ENCODE measurements at regions not wholly inside any gene's neighbourhood (a gene's known extent, or its start where the extent isn't known, plus 50 kb on each side); places are given as distances from the start of the nearest gene placed in this dataset.

GRCh38 chr14:89740241-89740640, 214.3 kb downstream of the EFCAB11 start:
- Histone ChIP-seq H4K20me1 (ENCODE audit: insufficient read depth) (no peaks in the 10 kb centered on the region), H3K4me1 (ENCODE audit: control insufficient read depth in 1 of 2, insufficient read depth in 2 of 2, low read depth in 1 of 2, low read length in 1 of 2) (no peaks in the 10 kb centered on the region), H3K27ac (ENCODE audit: low read depth in 2 of 2, low read length in 1 of 2) (no peak overlapping the region), H3K27me3 (ENCODE audit: insufficient read depth) (no peaks in the 10 kb centered on the region), H3K9me3 (no peaks in the 10 kb centered on the region), H3F3A (replicated peaks; ENCODE audit: insufficient read depth) (no peaks in the 10 kb centered on the region), H3K4me3 (ENCODE audit: low read depth in 2 of 2, low read length in 1 of 2) (no peak overlapping the region), H3K4me2 (no peak overlapping the region), H3K79me2 (ENCODE audit: insufficient read depth) (no peaks in the 10 kb centered on the region), H3K9ac (no peak overlapping the region), H3K9me2 (no peaks in the 10 kb centered on the region), H3K36me3 (replicated peaks in 1 of 2; ENCODE audit: control insufficient read depth in 1 of 2, insufficient read depth in 2 of 2, low read length in 1 of 2) (no peaks in the 10 kb centered on the region), H2AFZ (ENCODE audit: low read depth) (no peak overlapping the region)
- ChIA-PET CTCF (no interaction called here), POLR2A (no interaction called here)
- TF ChIP-seq EZH2phosphoT487 (IDR thresholded peaks at IDR 0.05; ENCODE audit: borderline replicate concordance, low read depth): no peak
- DNase-seq: no peak
- WGBS (ENCODE audit: low lambda C conversion rate): 66% methylated on average over 3 of the region's 3 CpGs

GRCh38 chr14:89736881-89737280, 217.6 kb downstream of the EFCAB11 start:
- H3K9me3 ChIP-seq: no peaks in the 10 kb centered on the region
- no peak overlapping the region for H2AFZ ChIP-seq (ENCODE audit: low read depth)

GRCh38 chr14:89731396-89731933, 223.1 kb downstream of the EFCAB11 start:
- no peak for TF ChIP-seq GABPA (IDR thresholded peaks at IDR 0.05; ENCODE audit: low read depth)
- TF ChIP-seq TCF12 (IDR thresholded peaks at IDR 0.05): no peak
- no peak for TF ChIP-seq IRF3 (IDR thresholded peaks at IDR 0.05; ENCODE audit: low read depth, low read length)
- no peak for TF ChIP-seq CTCF (IDR thresholded peaks at IDR 0.05)
- TF ChIP-seq RXRA (IDR thresholded peaks at IDR 0.05; ENCODE audit: borderline replicate concordance, low read depth): no peak
- TF ChIP-seq TEAD4 (IDR thresholded peaks at IDR 0.05; ENCODE audit: borderline replicate concordance, insufficient read depth): no peak
- no peak for TF ChIP-seq MXI1 (IDR thresholded peaks at IDR 0.05; ENCODE audit: low read depth, low read length)
- TF ChIP-seq USF1 (IDR thresholded peaks at IDR 0.05; ENCODE audit: borderline replicate concordance, low read depth): no peak
- TF ChIP-seq MEF2A (IDR thresholded peaks at IDR 0.05; ENCODE audit: borderline replicate concordance, low read depth): no peak
- no peak for TF ChIP-seq RAD21 (IDR thresholded peaks at IDR 0.05; ENCODE audit: low read length)
- no peak for TF ChIP-seq NRF1 (IDR thresholded peaks at IDR 0.05; ENCODE audit: low read depth, low read length)
- no peak for TF ChIP-seq RFX5 (IDR thresholded peaks at IDR 0.05; ENCODE audit: low read length)
- TF ChIP-seq POLR2AphosphoS5 (IDR thresholded peaks at IDR 0.05; ENCODE audit: low read depth, low read length): no peak
- no peak for TF ChIP-seq RCOR1 (IDR thresholded peaks at IDR 0.05; ENCODE audit: low read length)
- TF ChIP-seq GATA2 (CRISPR knock-in tag; IDR thresholded peaks at IDR 0.05): no peak
- TF ChIP-seq ELF1 (IDR thresholded peaks at IDR 0.05): no peak
- H3K36me3 ChIP-seq (replicated peaks in 1 of 2; ENCODE audit: control insufficient read depth in 1 of 2, insufficient read depth in 2 of 2, low read length in 1 of 2): no peaks in the 10 kb centered on the region
- CTCF ChIA-PET: no interaction called here
- POLR2A ChIA-PET: no interaction called here
- H3K4me2 ChIP-seq: no peak overlapping the region
- no peak overlapping the region for H3K9ac ChIP-seq
- no peaks in the 10 kb centered on the region for H3K9me2 ChIP-seq
- no peaks in the 10 kb centered on the region for H3F3A ChIP-seq (replicated peaks; ENCODE audit: insufficient read depth)
- no peak overlapping the region for H3K4me3 ChIP-seq (ENCODE audit: low read depth in 2 of 2, low read length in 1 of 2)
- H4K20me1 ChIP-seq (ENCODE audit: insufficient read depth): no peaks in the 10 kb centered on the region
- no peaks in the 10 kb centered on the region for H3K27me3 ChIP-seq (ENCODE audit: insufficient read depth)
- no peak overlapping the region for H2AFZ ChIP-seq (ENCODE audit: low read depth)
- H3K27ac ChIP-seq (ENCODE audit: low read depth in 2 of 2, low read length in 1 of 2): no peak overlapping the region
- no peak for DNase-seq
- no peaks in the 10 kb centered on the region for H3K9me3 ChIP-seq
- 73% methylated on average over 6 of the region's 6 CpGs for WGBS (ENCODE audit: low lambda C conversion rate)
- no peaks in the 10 kb centered on the region for H3K4me1 ChIP-seq (ENCODE audit: control insufficient read depth in 1 of 2, insufficient read depth in 2 of 2, low read depth in 1 of 2, low read length in 1 of 2)
- no peaks in the 10 kb centered on the region for H3K79me2 ChIP-seq (ENCODE audit: insufficient read depth)

More at GRCh38 chr14:89736881-89737280, 217.6 kb downstream of the EFCAB11 start:
- POLR2A ChIA-PET: no interaction called here
- Histone ChIP-seq H3K36me3 (replicated peaks in 1 of 2; ENCODE audit: control insufficient read depth in 1 of 2, insufficient read depth in 2 of 2, low read length in 1 of 2) (no peaks in the 10 kb centered on the region), H3K4me3 (ENCODE audit: low read depth in 2 of 2, low read length in 1 of 2) (no peak overlapping the region), H4K20me1 (ENCODE audit: insufficient read depth) (no peaks in the 10 kb centered on the region), H3F3A (replicated peaks; ENCODE audit: insufficient read depth) (no peaks in the 10 kb centered on the region), H3K79me2 (ENCODE audit: insufficient read depth) (no peaks in the 10 kb centered on the region), H3K27me3 (ENCODE audit: insufficient read depth) (no peaks in the 10 kb centered on the region), H3K9ac (no peak overlapping the region), H3K4me1 (ENCODE audit: control insufficient read depth in 1 of 2, insufficient read depth in 2 of 2, low read depth in 1 of 2, low read length in 1 of 2) (no peaks in the 10 kb centered on the region), H3K4me2 (no peak overlapping the region), H3K27ac (ENCODE audit: low read depth in 2 of 2, low read length in 1 of 2) (no peak overlapping the region), H3K9me2 (no peaks in the 10 kb centered on the region)
- 62% methylated on average over 4 of the region's 4 CpGs for WGBS (ENCODE audit: low lambda C conversion rate)
- TF ChIP-seq CHD2 (IDR thresholded peaks at IDR 0.05; ENCODE audit: low read length, partially characterized antibody): no peak
- no peak for DNase-seq
- CTCF ChIA-PET: no interaction called here
